Endothelial cell of umbilical vein (primary cell): ENCODE measurements at regions not wholly inside any gene's neighbourhood (a gene's known extent, or its start where the extent isn't known, plus 50 kb on each side); places are given as distances from the start of the nearest gene placed in this dataset.

ENCODE experiments used
- EZH2 ChIP-seq: IDR thresholded peaks from 2 replicates; pipeline ENCODE4 v1.6.1; 2012; ENCODE audit warnings: borderline replicate concordance, low read depth, mild to moderate bottlenecking, moderate library complexity, low read length, inconsistent platforms; ENCODE audit not compliant: severe bottlenecking
- FOS ChIP-seq: IDR thresholded peaks from 2 replicates; pipeline ENCODE4 v1.6.1; 2011; ENCODE audit warnings: mild to moderate bottlenecking, low read length, moderate library complexity, borderline replicate concordance; ENCODE audit not compliant: insufficient read depth
- MYC ChIP-seq: IDR thresholded peaks from one replicate; pipeline ENCODE4 v1.6.1; 2011; ENCODE audit warnings: mild to moderate bottlenecking, low read depth, low read length
- POLR2A ChIP-seq: IDR thresholded peaks from 2 replicates; pipeline ENCODE4 v1.6.1; 2012; ENCODE audit warnings: low read depth, mild to moderate bottlenecking, control low read depth, low read length
- POLR2AphosphoS5 ChIP-seq: IDR thresholded peaks from 2 replicates; pipeline ENCODE4 v1.6.1; 2012; ENCODE audit warnings: low read depth, mild to moderate bottlenecking, control low read depth, low read length, moderate library complexity; ENCODE audit not compliant: insufficient read depth
- TF ChIP-seq, protein P1 (sequence below), 2 donors: IDR thresholded peaks; 1 replicate in 1 of 2; 2 replicates in 1 of 2; pipeline ENCODE4 v1.5.1; 2011; ENCODE audit warnings: low read length in 2 of 2, mild to moderate bottlenecking in 2 of 2, moderate library complexity in 2 of 2, control low read depth in 1 of 2, inconsistent platforms in 1 of 2, low read depth in 1 of 2; ENCODE audit not compliant: insufficient read depth in 1 of 2; ENCODE audit errors: extremely low read depth in 1 of 2

- TF ChIP-seq, protein P1, sequence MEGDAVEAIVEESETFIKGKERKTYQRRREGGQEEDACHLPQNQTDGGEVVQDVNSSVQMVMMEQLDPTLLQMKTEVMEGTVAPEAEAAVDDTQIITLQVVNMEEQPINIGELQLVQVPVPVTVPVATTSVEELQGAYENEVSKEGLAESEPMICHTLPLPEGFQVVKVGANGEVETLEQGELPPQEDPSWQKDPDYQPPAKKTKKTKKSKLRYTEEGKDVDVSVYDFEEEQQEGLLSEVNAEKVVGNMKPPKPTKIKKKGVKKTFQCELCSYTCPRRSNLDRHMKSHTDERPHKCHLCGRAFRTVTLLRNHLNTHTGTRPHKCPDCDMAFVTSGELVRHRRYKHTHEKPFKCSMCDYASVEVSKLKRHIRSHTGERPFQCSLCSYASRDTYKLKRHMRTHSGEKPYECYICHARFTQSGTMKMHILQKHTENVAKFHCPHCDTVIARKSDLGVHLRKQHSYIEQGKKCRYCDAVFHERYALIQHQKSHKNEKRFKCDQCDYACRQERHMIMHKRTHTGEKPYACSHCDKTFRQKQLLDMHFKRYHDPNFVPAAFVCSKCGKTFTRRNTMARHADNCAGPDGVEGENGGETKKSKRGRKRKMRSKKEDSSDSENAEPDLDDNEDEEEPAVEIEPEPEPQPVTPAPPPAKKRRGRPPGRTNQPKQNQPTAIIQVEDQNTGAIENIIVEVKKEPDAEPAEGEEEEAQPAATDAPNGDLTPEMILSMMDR (IDR thresholded peaks at IDR 0.05; ENCODE audit: extremely low read depth in 1 of 2, insufficient read depth in 1 of 2, low read depth in 1 of 2, low read length in 2 of 2), result no peak
- TF ChIP-seq POLR2AphosphoS5 (no peak), MYC (no peak), EZH2 (no peak), POLR2A (no peak), FOS (no peak)
Measured at GRCh38 chr16:47999595-47999994, 156.2 kb downstream of the ABCC12 start.
